HEK293 (cell line): ENCODE measurements at regions not wholly inside any gene's neighbourhood (a gene's known extent, or its start where the extent isn't known, plus 50 kb on each side); places are given as distances from the start of the nearest gene placed in this dataset.

Source experiments
- CTCF ChIA-PET: fragments of 350-600 bp; formaldehyde crosslinking; extraction: SDS; loops from one replicate; lab custom pipeline; 2021; ENCODE audit warnings: antibody characterized with exemption; lab: Yijun Ruan, JAX
- POLR2A ChIA-PET: fragments of 300-600 bp; formaldehyde crosslinking; extraction: SDS; loops from one replicate; lab custom pipeline; 2020; ENCODE audit warnings: antibody characterized with exemption, inconsistent platforms; lab: Yijun Ruan, JAX
- H3K27ac ChIP-seq: fragments of 200-500 bp; sonication (Bioruptor generic); 2 replicates; pipeline ENCODE4 v1.5.1; 2014; ENCODE audit warnings: low read depth, low read length, control low read depth, inconsistent platforms; ENCODE audit errors: extremely low read depth
- H3K36me3 ChIP-seq, 2 experiments: fragments of 200-500 bp in 1 of 2; sonication (Bioruptor generic) in 1 of 2; 1 replicate in 1 of 2; 2 replicates in 1 of 2; pipeline ENCODE4 v1.5.1; 2014 to 2017; ENCODE audit warnings: inconsistent platforms in 2 of 2, low read length in 2 of 2; ENCODE audit not compliant: control insufficient read depth in 2 of 2, insufficient read depth in 1 of 2
- H3K4me1 ChIP-seq: fragments of 200-500 bp; sonication (Bioruptor generic); 2 replicates; pipeline ENCODE4 v1.5.1; 2014; ENCODE audit warnings: mild to moderate bottlenecking, low read length, inconsistent platforms; ENCODE audit not compliant: control insufficient read depth, insufficient read depth
- H3K4me3 ChIP-seq: 2 replicates; pipeline ENCODE4 v1.5.1; 2011; ENCODE audit warnings: low read depth, mild to moderate bottlenecking, control low read depth, low read length, moderate library complexity
- H3K9me3 ChIP-seq: fragments of 200-500 bp; sonication (Bioruptor generic); 2 replicates; pipeline ENCODE4 v1.5.1; 2014; ENCODE audit warnings: low read depth, low read length, inconsistent platforms; ENCODE audit not compliant: control insufficient read depth, insufficient read depth
- REST ChIP-seq: fragments of 450-650 bp; formaldehyde crosslinking; IDR thresholded peaks from 2 replicates; pipeline ENCODE4 v1.5.1; 2016; ENCODE audit warnings: missing biosample characterization, missing genetic modification characterization
- SALL2 ChIP-seq: fragments of 450-650 bp; formaldehyde crosslinking; IDR thresholded peaks from 2 replicates; pipeline ENCODE4 v1.5.0; 2017; ENCODE audit warnings: missing biosample characterization, mild to moderate bottlenecking, missing genetic modification characterization, borderline replicate concordance
- TCF7L2 ChIP-seq: IDR thresholded peaks from 2 replicates; pipeline ENCODE4 v1.6.1; 2011; ENCODE audit warnings: low read depth, mild to moderate bottlenecking, inconsistent platforms, low read length, moderate library complexity, borderline replicate concordance
- ZNF10 ChIP-seq: fragments of 450-650 bp; formaldehyde crosslinking; IDR thresholded peaks from 2 replicates; pipeline ENCODE4 v1.5.1; 2017; ENCODE audit warnings: missing biosample characterization, missing genetic modification characterization
- ZNF155 ChIP-seq: fragments of 450-650 bp; formaldehyde crosslinking; IDR thresholded peaks from 2 replicates; pipeline ENCODE4 v1.5.1; 2016; ENCODE audit warnings: missing biosample characterization, missing genetic modification characterization
- ZNF169 ChIP-seq: fragments of 450-650 bp; formaldehyde crosslinking; IDR thresholded peaks from 2 replicates; pipeline ENCODE4 v1.5.1; 2016; ENCODE audit warnings: missing biosample characterization, missing genetic modification characterization
- ZNF184 ChIP-seq: fragments of 450-650 bp; IDR thresholded peaks from 2 replicates; pipeline ENCODE4 v1.5.1; 2018; ENCODE audit warnings: missing biosample characterization, mild to moderate bottlenecking, missing genetic modification characterization
- ZNF2 ChIP-seq: fragments of 450-650 bp; formaldehyde crosslinking; IDR thresholded peaks from 2 replicates; pipeline ENCODE4 v1.5.1; 2016; ENCODE audit warnings: missing biosample characterization, missing genetic modification characterization
- ZNF324 ChIP-seq: fragments of 450-650 bp; formaldehyde crosslinking; IDR thresholded peaks from 2 replicates; pipeline ENCODE4 v1.5.1; 2016; ENCODE audit warnings: missing biosample characterization, missing genetic modification characterization
- ZNF404 ChIP-seq: fragments of 450-650 bp; formaldehyde crosslinking; IDR thresholded peaks from 2 replicates; pipeline ENCODE4 v1.5.1; 2017; ENCODE audit warnings: missing biosample characterization, missing genetic modification characterization
- ZNF549 ChIP-seq: fragments of 450-650 bp; IDR thresholded peaks from 2 replicates; pipeline ENCODE4 v1.5.1; 2018; ENCODE audit warnings: missing biosample characterization, missing genetic modification characterization, mild to moderate bottlenecking, inconsistent platforms, moderate library complexity
- ZNF596 ChIP-seq: fragments of 450-650 bp; IDR thresholded peaks from 2 replicates; pipeline ENCODE4 v1.5.0; 2018; ENCODE audit warnings: missing biosample characterization, mild to moderate bottlenecking, missing genetic modification characterization, moderate library complexity
- ZNF610 ChIP-seq: fragments of 450-650 bp; formaldehyde crosslinking; IDR thresholded peaks from 2 replicates; pipeline ENCODE4 v1.5.1; 2016; ENCODE audit warnings: missing biosample characterization, missing genetic modification characterization, borderline replicate concordance
- ZNF624 ChIP-seq: fragments of 450-650 bp; formaldehyde crosslinking; IDR thresholded peaks from 2 replicates; pipeline ENCODE4 v1.5.1; 2017; ENCODE audit warnings: missing biosample characterization, missing genetic modification characterization
- ZXDB ChIP-seq: fragments of 450-650 bp; formaldehyde crosslinking; IDR thresholded peaks from 2 replicates; pipeline ENCODE4 v1.5.1; 2016; ENCODE audit warnings: missing biosample characterization, missing genetic modification characterization
- TF ChIP-seq, protein P1 (sequence below): fragments of 450-650 bp; formaldehyde crosslinking; IDR thresholded peaks from 2 replicates; pipeline ENCODE4 v1.5.1; 2016; ENCODE audit warnings: missing biosample characterization, missing genetic modification characterization
- TF ChIP-seq, protein P2 (sequence below): IDR thresholded peaks from 2 replicates; pipeline ENCODE4 v1.6.1; 2011; ENCODE audit warnings: mild to moderate bottlenecking, low read depth, low read length, borderline replicate concordance
- TF ChIP-seq, protein P3 (sequence below): fragments of 450-650 bp; formaldehyde crosslinking; IDR thresholded peaks from 2 replicates; pipeline ENCODE4 v1.5.1; 2016; ENCODE audit warnings: missing biosample characterization, missing genetic modification characterization

DNA sequence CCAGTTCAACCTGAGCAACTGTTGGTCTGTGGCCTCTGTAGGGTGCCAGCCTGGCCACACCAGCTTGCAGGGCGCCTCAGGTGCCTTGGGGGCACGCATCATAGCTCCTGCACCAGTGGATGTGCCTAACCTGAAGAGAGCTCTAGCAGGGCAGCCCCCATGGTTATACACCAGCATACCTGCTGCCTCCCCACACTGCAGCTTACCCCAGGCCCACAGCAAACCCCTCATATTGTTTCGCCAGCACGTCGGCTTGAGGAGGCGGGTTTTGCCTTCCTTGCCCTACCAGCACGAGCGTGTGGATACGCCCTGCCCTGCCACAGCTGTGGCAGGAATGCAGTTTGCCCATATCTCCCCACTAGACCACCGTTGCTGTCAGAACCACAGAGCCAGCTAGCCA lies 435.9 kb downstream of the SLCO4C1 start:
- Histone ChIP-seq H3K4me3 (no peak overlapping the region), H3K9me3 (no peaks in the 10 kb centered on the region), H3K27ac (no peak overlapping the region), H3K36me3 (no peaks in the 10 kb centered on the region), H3K4me1 (no peaks in the 10 kb centered on the region)
- POLR2A ChIA-PET = no interaction called here
- TF ChIP-seq, protein P1, sequence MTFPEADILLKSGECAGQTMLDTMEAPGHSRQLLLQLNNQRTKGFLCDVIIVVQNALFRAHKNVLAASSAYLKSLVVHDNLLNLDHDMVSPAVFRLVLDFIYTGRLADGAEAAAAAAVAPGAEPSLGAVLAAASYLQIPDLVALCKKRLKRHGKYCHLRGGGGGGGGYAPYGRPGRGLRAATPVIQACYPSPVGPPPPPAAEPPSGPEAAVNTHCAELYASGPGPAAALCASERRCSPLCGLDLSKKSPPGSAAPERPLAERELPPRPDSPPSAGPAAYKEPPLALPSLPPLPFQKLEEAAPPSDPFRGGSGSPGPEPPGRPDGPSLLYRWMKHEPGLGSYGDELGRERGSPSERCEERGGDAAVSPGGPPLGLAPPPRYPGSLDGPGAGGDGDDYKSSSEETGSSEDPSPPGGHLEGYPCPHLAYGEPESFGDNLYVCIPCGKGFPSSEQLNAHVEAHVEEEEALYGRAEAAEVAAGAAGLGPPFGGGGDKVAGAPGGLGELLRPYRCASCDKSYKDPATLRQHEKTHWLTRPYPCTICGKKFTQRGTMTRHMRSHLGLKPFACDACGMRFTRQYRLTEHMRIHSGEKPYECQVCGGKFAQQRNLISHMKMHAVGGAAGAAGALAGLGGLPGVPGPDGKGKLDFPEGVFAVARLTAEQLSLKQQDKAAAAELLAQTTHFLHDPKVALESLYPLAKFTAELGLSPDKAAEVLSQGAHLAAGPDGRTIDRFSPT (tag by site-specific recombination) = no peak
- TF ChIP-seq ZNF2 (no peak), TCF7L2 (no peak), ZXDB (tag by site-specific recombination) (no peak), ZNF596 (tag by site-specific recombination) (no peak), ZNF10 (tag by site-specific recombination) (no peak), ZNF549 (tag by site-specific recombination) (no peak)
- TF ChIP-seq, protein P2, sequence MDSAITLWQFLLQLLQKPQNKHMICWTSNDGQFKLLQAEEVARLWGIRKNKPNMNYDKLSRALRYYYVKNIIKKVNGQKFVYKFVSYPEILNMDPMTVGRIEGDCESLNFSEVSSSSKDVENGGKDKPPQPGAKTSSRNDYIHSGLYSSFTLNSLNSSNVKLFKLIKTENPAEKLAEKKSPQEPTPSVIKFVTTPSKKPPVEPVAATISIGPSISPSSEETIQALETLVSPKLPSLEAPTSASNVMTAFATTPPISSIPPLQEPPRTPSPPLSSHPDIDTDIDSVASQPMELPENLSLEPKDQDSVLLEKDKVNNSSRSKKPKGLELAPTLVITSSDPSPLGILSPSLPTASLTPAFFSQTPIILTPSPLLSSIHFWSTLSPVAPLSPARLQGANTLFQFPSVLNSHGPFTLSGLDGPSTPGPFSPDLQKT = no peak
- CTCF ChIA-PET = no interaction called here

GRCh38 chr5:101846496-101846895 lies 449.6 kb downstream of the SLCO4C1 start:
- no peak for TF ChIP-seq SALL2 (tag by site-specific recombination)
- TF ChIP-seq ZNF169 (tag by site-specific recombination) = no peak
- TF ChIP-seq, protein P3, sequence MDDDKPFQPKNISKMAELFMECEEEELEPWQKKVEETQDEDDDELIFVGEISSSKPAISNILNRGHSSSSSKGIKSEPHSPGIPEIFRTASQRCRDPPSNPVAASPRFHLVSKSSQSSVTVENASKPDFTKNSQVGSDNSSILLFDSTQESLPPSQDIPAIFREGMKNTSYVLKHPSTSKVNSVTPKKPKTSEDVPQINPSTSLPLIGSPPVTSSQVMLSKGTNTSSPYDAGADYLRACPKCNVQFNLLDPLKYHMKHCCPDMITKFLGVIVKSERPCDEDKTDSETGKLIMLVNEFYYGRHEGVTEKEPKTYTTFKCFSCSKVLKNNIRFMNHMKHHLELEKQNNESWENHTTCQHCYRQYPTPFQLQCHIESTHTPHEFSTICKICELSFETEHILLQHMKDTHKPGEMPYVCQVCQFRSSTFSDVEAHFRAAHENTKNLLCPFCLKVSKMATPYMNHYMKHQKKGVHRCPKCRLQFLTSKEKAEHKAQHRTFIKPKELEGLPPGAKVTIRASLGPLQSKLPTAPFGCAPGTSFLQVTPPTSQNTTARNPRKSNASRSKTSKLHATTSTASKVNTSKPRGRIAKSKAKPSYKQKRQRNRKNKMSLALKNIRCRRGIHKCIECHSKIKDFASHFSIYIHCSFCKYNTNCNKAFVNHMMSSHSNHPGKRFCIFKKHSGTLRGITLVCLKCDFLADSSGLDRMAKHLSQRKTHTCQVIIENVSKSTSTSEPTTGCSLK (tag by site-specific recombination) = no peak
- no peak for TF ChIP-seq ZNF184
- TF ChIP-seq ZNF404 (tag by site-specific recombination) = no peak
- no peak for TF ChIP-seq ZNF324 (tag by site-specific recombination)
- no peak for TF ChIP-seq ZNF624
- TF ChIP-seq ZNF155 (tag by site-specific recombination) = no peak
- TF ChIP-seq ZNF610 (tag by site-specific recombination) = no peak
- no peak for TF ChIP-seq REST (tag by site-specific recombination)
- TF ChIP-seq, all 188 proteins: peak for 0
- Histone ChIP-seq H3K27ac (no peak overlapping the region), H3K9me3 (no peaks in the 10 kb centered on the region; the same call in 1 of the 2 replicates), H3K36me3 (no peaks in the 10 kb centered on the region), H3K4me3 (no peak overlapping the region), H3K4me1 (no peaks in the 10 kb centered on the region)
- POLR2A ChIA-PET = no interaction called here
- CTCF ChIA-PET = no interaction called here
